WTC11 (cell line): ENCODE measurements at regions not wholly inside any gene's neighbourhood (a gene's known extent, or its start where the extent isn't known, plus 50 kb on each side); places are given as distances from the start of the nearest gene placed in this dataset.
A peak's percentile ranks its signal among the peaks of the same experiment; 100 is the strongest.

Experiments used
- ATAC-seq: fragments of 200-7000 bp; cut with Tn5 transposase; 2 replicates; pipeline ENCODE4 v1.10.0; 2021; ENCODE audit warnings: mild to moderate bottlenecking, moderate library complexity
- CTCF ChIA-PET: fragments of 300-600 bp; sonication (Branson Sonifier 250); formaldehyde crosslinking; loops from one replicate; lab custom pipeline; 2021; ENCODE audit warnings: antibody characterized with exemption; lab: Charles Lee
- POLR2A ChIA-PET: fragments of 350-600 bp; sonication (Branson Sonifier 250); formaldehyde crosslinking; loops from one replicate; lab custom pipeline; 2021; ENCODE audit warnings: antibody characterized with exemption; lab: Charles Lee
- DNase-seq: peaks from one replicate; pipeline ENCODE4 v3.0.0; 2021; ENCODE audit warnings: low spot score
- H3K27ac Mint-ChIP-seq: 2 replicates; pipeline ENCODE4 v1.8.0; 2021; ENCODE audit warnings: mixed read lengths
- H3K27me3 Mint-ChIP-seq: 2 replicates; pipeline ENCODE4 v1.8.0; 2021; ENCODE audit warnings: low read depth, mild to moderate bottlenecking, moderate library complexity, mixed read lengths
- H3K36me3 Mint-ChIP-seq: 2 replicates; pipeline ENCODE4 v1.8.0; 2021; ENCODE audit warnings: mixed read lengths
- H3K4me1 Mint-ChIP-seq: 2 replicates; pipeline ENCODE4 v1.8.0; 2022; ENCODE audit warnings: mixed read lengths
- H3K4me3 Mint-ChIP-seq: 2 replicates; pipeline ENCODE4 v1.8.0; 2021; ENCODE audit warnings: mild to moderate bottlenecking, moderate library complexity, mixed read lengths
- H3K9me3 Mint-ChIP-seq: 2 replicates; pipeline ENCODE4 v1.8.0; 2021; ENCODE audit warnings: mixed read lengths
- CREB1 ChIP-seq: sonication (generic); formaldehyde crosslinking; IDR thresholded peaks from 2 replicates; pipeline ENCODE4 v1.8.0; 2023; ENCODE audit warnings: mild to moderate bottlenecking, missing genetic modification reagents
- FOXP4 ChIP-seq: sonication (generic); formaldehyde crosslinking; IDR thresholded peaks from 2 replicates; pipeline ENCODE4 v1.8.0; 2022; ENCODE audit warnings: mild to moderate bottlenecking, missing genetic modification reagents
- GRHL2 ChIP-seq: fragments of 250-450 bp; sonication (Bioruptor Pico); IDR thresholded peaks from 2 replicates; pipeline ENCODE4 v1.8.0; 2022; ENCODE audit warnings: mild to moderate bottlenecking, moderate library complexity; ENCODE audit not compliant: insufficient replicate concordance, severe bottlenecking
- HMGA2 ChIP-seq: fragments of 250-450 bp; sonication (Bioruptor Pico); IDR thresholded peaks from 2 replicates; pipeline ENCODE4 v1.4.0; 2021; ENCODE audit warnings: mild to moderate bottlenecking, moderate library complexity
- JUN ChIP-seq: sonication (generic); formaldehyde crosslinking; IDR thresholded peaks from 2 replicates; pipeline ENCODE4 v1.8.0; 2023; ENCODE audit warnings: mild to moderate bottlenecking, missing genetic modification reagents
- MXD4 ChIP-seq: fragments of 250-450 bp; sonication (Bioruptor Pico); IDR thresholded peaks from 2 replicates; pipeline ENCODE4 v1.8.0; 2021; ENCODE audit warnings: mild to moderate bottlenecking, moderate library complexity, borderline replicate concordance
- SMAD3 ChIP-seq: sonication (generic); formaldehyde crosslinking; IDR thresholded peaks from 2 replicates; pipeline ENCODE4 v1.8.0; 2022; ENCODE audit warnings: missing genetic modification reagents, mild to moderate bottlenecking, borderline replicate concordance
- TCF7 ChIP-seq: sonication (generic); formaldehyde crosslinking; IDR thresholded peaks from 2 replicates; pipeline ENCODE4 v1.8.0; 2022; ENCODE audit warnings: mild to moderate bottlenecking, low read depth, missing genetic modification reagents, moderate library complexity
- ZBTB21 ChIP-seq: sonication (generic); formaldehyde crosslinking; IDR thresholded peaks from 2 replicates; pipeline ENCODE4 v1.8.1; 2023; ENCODE audit warnings: mild to moderate bottlenecking, missing genetic modification reagents, borderline replicate concordance
- ZNF138 ChIP-seq: sonication (generic); formaldehyde crosslinking; conservative IDR thresholded peaks from 2 replicates; pipeline ENCODE4 v1.8.1; 2022; ENCODE audit warnings: mild to moderate bottlenecking, moderate library complexity, missing genetic modification reagents
- ZNF219 ChIP-seq: sonication (generic); formaldehyde crosslinking; IDR thresholded peaks from 2 replicates; pipeline ENCODE4 v1.8.0; 2023; ENCODE audit warnings: missing genetic modification reagents, mild to moderate bottlenecking, borderline replicate concordance
- ZNF263 ChIP-seq: sonication (generic); formaldehyde crosslinking; IDR thresholded peaks from 2 replicates; pipeline ENCODE4 v1.8.1; 2022; ENCODE audit warnings: low read depth, mild to moderate bottlenecking, moderate library complexity, missing genetic modification reagents
- ZNF416 ChIP-seq: fragments of 250-450 bp; sonication (Bioruptor Pico); IDR thresholded peaks from 2 replicates; pipeline ENCODE4 v1.9.0; 2021; ENCODE audit warnings: mild to moderate bottlenecking, inconsistent platforms
- ZNF532 ChIP-seq: fragments of 250-450 bp; sonication (Bioruptor Pico); IDR thresholded peaks from 2 replicates; pipeline ENCODE4 v1.9.0; 2021; ENCODE audit warnings: mild to moderate bottlenecking, borderline replicate concordance
- TF ChIP-seq, protein P1 (sequence below): sonication (generic); formaldehyde crosslinking; IDR thresholded peaks from 2 replicates; pipeline ENCODE4 v1.8.0; 2022; ENCODE audit warnings: missing genetic modification reagents
- TF ChIP-seq, protein P2 (sequence below): sonication (generic); formaldehyde crosslinking; IDR thresholded peaks from 2 replicates; pipeline ENCODE4 v1.8.1; 2023; ENCODE audit warnings: mild to moderate bottlenecking, missing genetic modification reagents
- TF ChIP-seq, protein P3 (sequence below): sonication (generic); formaldehyde crosslinking; IDR thresholded peaks from 2 replicates; pipeline ENCODE4 v1.8.1; 2022; ENCODE audit warnings: mild to moderate bottlenecking, moderate library complexity, missing genetic modification reagents

DNA sequence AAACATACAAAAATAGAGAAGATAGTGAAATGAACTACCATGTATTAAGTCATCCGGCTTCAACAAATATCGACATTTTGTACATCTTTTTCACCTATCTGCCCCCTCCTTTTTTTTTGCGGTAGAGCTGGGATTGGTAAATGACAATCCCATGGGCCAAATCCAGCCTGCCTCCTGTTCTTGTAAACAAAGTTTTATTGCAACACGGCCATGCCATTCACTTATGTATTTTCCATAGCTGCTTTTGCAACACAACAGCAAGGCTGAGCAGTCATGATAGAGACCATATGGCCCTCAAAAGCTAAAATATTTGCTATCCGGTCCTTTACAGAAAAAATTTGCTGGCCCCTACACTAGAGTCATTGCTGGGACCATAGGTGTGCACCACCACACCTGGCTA lies 58.1 kb upstream of the PLEKHG3 start:
- peaks cover 46% of the 10 kb centered on the region for H3K4me1 Mint-ChIP-seq
- peak overlapping the region; percentile 43 for H3K4me3 Mint-ChIP-seq
- CTCF ChIA-PET, result interaction anchor here (1.8 to 2.0 kb wide), 2 partner anchors 9 to 10 kb away, joined by 6 to 15 read pairs; no protein-coding TSS in a partner anchor
- TF ChIP-seq, protein P1, sequence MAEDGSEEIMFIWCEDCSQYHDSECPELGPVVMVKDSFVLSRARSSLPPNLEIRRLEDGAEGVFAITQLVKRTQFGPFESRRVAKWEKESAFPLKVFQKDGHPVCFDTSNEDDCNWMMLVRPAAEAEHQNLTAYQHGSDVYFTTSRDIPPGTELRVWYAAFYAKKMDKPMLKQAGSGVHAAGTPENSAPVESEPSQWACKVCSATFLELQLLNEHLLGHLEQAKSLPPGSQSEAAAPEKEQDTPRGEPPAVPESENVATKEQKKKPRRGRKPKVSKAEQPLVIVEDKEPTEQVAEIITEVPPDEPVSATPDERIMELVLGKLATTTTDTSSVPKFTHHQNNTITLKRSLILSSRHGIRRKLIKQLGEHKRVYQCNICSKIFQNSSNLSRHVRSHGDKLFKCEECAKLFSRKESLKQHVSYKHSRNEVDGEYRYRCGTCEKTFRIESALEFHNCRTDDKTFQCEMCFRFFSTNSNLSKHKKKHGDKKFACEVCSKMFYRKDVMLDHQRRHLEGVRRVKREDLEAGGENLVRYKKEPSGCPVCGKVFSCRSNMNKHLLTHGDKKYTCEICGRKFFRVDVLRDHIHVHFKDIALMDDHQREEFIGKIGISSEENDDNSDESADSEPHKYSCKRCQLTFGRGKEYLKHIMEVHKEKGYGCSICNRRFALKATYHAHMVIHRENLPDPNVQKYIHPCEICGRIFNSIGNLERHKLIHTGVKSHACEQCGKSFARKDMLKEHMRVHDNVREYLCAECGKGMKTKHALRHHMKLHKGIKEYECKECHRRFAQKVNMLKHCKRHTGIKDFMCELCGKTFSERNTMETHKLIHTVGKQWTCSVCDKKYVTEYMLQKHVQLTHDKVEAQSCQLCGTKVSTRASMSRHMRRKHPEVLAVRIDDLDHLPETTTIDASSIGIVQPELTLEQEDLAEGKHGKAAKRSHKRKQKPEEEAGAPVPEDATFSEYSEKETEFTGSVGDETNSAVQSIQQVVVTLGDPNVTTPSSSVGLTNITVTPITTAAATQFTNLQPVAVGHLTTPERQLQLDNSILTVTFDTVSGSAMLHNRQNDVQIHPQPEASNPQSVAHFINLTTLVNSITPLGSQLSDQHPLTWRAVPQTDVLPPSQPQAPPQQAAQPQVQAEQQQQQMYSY (CRISPR knock-in tag), result no peak
- TF ChIP-seq ZBTB21 (CRISPR knock-in tag) (no peak), ZNF138 (CRISPR knock-in tag) (no peak), FOXP4 (CRISPR knock-in tag) (no peak), HMGA2 (no peak), MXD4 (CRISPR knock-in tag) (no peak), GRHL2 (CRISPR knock-in tag) (no peak), ZNF532 (CRISPR knock-in tag) (no peak), ZNF416 (CRISPR knock-in tag) (no peak), JUN (no peak), ZNF219 (no peak), CREB1 (CRISPR knock-in tag) (no peak), ZNF263 (CRISPR knock-in tag) (no peak), TCF7 (no peak), SMAD3 (CRISPR knock-in tag) (no peak)
- TF ChIP-seq, protein P2, sequence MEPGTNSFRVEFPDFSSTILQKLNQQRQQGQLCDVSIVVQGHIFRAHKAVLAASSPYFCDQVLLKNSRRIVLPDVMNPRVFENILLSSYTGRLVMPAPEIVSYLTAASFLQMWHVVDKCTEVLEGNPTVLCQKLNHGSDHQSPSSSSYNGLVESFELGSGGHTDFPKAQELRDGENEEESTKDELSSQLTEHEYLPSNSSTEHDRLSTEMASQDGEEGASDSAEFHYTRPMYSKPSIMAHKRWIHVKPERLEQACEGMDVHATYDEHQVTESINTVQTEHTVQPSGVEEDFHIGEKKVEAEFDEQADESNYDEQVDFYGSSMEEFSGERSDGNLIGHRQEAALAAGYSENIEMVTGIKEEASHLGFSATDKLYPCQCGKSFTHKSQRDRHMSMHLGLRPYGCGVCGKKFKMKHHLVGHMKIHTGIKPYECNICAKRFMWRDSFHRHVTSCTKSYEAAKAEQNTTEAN (CRISPR knock-in tag), result no peak
- TF ChIP-seq, protein P3, sequence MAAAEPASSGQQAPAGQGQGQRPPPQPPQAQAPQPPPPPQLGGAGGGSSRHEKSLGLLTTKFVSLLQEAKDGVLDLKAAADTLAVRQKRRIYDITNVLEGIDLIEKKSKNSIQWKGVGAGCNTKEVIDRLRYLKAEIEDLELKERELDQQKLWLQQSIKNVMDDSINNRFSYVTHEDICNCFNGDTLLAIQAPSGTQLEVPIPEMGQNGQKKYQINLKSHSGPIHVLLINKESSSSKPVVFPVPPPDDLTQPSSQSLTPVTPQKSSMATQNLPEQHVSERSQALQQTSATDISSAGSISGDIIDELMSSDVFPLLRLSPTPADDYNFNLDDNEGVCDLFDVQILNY (CRISPR knock-in tag), result no peak
- peak overlapping the region; percentile 100 for H3K27ac Mint-ChIP-seq
- POLR2A ChIA-PET, result interaction anchor here (1.8 kb wide), 1 partner anchor 58 kb away, joined by 5 read pairs; the partner anchor contains the start of gene PLEKHG3
- H3K27me3 Mint-ChIP-seq, result no peaks in the 10 kb centered on the region
- DNase-seq, result no peak
- ATAC-seq, result no peak
- H3K36me3 Mint-ChIP-seq, result peaks cover 12% of the 10 kb centered on the region
- H3K9me3 Mint-ChIP-seq, result peaks cover 14% of the 10 kb centered on the region
